HG03103 (cell line): ENCODE measurements at regions not wholly inside any gene's neighbourhood (a gene's known extent, or its start where the extent isn't known, plus 50 kb on each side); places are given as distances from the start of the nearest gene placed in this dataset.
"Not testable (repeated sequence)": the region's sequence is repeated elsewhere in the genome, so short reads cannot be mapped to it uniquely, and the experiment has no call there.

ENCODE experiments used
- ATAC-seq: cut with Tn5 transposase; IDR thresholded peaks from one replicate; pipeline ENCODE4 v1.9.1; 2021; ENCODE audit warnings: low read depth; ENCODE audit not compliant: unreplicated experiment

DNA sequence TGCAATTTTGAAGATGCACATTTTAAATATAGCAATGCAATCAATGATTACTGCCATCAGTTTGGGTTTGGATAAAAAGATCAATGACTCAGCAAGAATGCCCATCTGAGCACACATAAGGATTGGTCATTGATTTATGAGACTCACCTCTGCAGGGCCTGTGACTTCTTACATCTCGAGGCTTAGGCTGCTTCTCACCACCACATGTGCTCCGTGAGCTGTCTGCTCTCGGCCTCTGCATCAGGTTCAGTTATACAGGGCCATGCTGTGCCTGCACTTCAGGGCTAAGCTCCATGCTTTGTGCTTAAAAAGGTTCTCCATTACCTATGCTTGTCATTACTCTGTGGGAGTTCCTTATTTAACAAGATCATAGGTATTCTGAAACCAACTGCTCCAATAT is 887.5 kb downstream of the DIPK2A start:
- no peak for ATAC-seq

GRCh38 chr3:144864646-144865045 is 893.0 kb downstream of the DIPK2A start:
- ATAC-seq, result no peak

DNA sequence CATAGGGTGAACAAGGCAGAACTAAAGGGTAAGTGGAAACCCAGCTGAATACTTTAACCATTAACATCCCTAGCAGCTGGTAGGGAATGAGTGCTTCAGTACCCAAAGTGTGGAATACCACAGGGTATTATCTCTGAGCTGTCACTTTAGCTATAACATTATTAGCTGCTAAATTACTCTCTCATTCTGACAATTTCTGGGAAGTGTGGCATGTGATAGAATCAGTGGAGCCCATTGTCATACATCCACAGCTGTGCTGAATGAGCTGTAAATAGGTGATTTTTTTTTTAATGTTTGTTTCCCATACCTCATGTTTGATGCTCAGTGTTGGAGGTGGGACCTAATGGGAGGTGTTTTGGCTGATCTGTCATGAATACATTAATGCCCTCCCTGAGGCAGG is 894.3 kb downstream of the DIPK2A start:
- no peak for ATAC-seq

DNA sequence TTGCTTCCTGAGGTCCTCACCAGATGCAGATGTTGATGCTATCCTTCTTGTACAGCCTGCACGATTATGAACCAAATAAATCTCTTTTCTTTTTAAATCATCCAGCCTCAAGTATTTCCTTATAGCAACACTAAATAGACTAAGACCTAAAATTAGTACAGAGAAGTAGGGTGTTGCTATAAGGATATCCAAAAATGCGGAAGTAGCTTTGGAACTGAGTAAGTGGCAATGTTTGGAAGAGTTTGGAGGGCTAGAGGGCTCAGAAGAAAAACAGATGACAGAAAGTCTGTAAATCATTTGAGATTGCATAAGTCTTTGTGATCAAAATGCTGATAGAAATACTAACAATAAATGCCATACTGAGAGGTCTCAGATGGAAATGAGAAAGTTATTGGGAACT is 894.9 kb downstream of the DIPK2A start:
- ATAC-seq, result no peak

- ATAC-seq, result no peak
Observed at GRCh38 chr3:144868506-144868905, 896.9 kb downstream of the DIPK2A start.

DNA sequence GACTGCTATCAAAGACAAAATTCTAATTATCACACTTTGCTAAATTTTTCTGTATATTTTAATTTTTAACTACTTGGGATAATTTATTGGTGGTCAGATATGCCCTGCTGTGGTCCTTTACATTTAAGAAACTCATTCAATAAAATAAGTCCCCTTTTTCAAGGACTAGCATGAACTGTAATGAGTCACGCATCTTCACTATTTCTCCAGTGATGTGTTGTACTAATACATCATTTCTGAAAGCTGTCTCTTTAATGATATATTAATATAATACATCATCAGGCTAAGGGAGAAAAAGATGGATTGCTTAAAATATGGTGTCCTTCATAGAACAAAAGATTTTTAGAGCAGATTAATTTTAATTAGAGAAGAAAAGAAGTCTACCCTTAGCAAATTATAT is 901.4 kb downstream of the DIPK2A start:
- ATAC-seq, result no peak

DNA sequence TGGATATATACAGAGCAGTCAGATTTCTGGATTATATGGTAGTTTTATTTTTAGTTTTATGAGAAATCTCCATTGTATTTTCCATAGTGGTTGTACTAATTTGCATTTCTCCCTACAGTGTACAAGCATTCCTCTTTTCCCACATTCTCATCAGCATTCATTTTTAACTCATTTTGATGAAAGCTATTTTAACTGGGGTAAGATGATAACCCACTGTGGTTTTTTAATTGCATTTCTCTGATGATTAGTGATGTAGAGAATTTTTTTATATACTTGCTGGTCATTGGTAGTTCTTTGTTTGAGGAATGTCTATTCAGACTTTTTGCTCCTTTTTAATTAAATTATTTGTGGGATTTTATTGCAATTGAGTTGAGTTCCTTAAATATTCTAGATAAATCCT is 903.6 kb downstream of the DIPK2A start:
- no peak for ATAC-seq

- ATAC-seq, result no peak
Observed at GRCh38 chr3:144877356-144877755, 905.7 kb downstream of the DIPK2A start.

DNA sequence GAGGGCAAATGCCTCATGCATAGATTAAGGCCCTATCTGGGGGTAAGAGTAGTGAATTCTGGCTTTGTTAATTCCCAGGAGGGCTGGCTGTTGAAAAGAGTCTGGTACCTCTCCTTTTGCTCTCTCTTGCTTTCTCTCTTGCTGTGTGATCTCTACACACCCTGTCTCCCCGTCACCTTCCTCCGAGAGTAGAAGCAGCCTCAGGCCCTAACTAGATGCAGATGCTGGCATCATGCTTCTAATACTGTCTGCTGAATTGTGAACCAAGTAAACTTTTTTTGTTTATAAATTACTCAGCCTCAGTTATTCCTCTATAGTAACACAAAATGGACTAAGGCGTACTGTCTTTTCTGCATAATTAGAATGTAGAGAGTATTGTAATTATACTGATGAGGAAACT is 908.1 kb downstream of the DIPK2A start:
- ATAC-seq, result no peak

GRCh38 chr3:144893980-144894379 is 922.4 kb downstream of the DIPK2A start:
- no peak for ATAC-seq

DNA sequence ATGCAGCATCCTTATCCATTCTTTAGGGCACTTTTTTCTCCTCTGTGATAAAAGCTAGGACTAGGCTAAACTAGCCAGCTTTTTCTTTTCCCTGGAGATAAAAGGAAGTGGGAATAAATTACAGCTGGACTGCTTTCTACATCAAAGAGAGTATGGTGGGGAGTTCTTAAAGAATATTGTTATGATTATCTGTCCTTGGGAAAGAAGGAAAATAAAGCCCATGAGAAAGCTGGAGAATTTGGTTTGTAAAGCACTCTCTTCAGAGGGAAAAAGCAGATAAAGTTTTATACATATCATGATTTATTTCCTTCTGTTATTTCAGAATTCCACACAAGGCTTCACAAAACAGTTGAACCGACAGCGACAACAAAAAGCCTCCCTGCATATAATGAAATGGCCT is 923.0 kb downstream of the DIPK2A start:
- no peak for ATAC-seq

- no peak for ATAC-seq
Observed at GRCh38 chr3:144900366-144900765, 928.7 kb downstream of the DIPK2A start.

DNA sequence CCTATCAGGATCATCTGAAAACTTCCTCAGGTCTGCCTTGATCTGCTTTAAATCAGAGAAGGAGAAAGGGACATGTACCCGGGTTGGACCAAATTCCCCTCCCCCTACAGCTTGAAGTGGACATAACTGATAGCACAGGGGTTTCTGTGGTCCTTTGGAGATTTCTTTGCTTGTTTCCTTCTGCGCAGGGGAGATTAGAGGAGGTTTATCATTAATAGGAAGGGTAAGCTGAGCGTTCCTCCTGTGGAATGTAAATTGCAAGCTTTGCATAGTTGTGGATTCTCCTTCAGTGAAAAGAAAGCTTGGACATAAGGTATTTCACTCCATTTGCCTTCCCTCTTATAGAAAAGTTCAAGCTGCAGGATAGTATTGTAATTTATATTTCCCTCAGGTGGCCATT is 936.0 kb downstream of the DIPK2A start:
- not testable (repeated sequence) for ATAC-seq

DNA sequence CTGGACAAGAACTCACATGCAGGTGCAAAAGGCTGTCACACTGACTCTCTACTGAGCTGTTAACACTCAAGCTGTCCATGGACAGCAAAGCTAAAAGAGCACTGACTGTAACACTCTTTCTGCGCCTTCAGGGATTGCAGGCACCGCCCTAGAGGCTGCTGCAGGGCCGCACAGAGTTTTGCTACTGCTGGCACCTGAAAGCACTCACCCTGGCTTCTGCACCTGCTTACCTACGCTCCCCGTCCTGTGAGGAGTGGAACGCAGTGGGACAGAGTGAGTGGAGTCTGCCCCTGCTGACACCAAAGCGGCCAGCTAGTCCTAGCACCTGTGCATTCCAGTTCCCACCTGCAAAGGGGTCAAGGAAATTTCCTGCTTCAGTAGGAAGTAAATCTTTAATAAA is 941.3 kb downstream of the DIPK2A start:
- ATAC-seq, result no peak

DNA sequence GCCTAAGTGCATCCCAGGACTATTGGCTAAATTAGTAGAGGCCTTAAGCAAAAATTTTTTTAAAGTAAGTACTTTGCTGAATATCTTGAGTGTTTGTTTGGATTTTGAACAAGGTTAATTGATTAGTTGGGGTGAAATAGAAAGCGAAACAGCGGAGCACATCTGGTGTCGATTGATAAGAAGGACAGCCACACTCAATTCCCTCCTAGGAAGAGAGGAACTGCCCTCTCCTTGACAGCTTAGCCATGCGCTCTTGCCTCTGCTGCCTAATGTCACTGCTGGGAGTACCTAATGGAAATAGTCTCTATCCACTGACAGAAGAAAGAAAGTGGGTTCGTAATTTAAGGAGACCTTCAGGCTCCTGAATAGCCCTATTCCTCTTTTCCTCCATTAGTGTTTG is 943.6 kb downstream of the DIPK2A start:
- no peak for ATAC-seq

DNA sequence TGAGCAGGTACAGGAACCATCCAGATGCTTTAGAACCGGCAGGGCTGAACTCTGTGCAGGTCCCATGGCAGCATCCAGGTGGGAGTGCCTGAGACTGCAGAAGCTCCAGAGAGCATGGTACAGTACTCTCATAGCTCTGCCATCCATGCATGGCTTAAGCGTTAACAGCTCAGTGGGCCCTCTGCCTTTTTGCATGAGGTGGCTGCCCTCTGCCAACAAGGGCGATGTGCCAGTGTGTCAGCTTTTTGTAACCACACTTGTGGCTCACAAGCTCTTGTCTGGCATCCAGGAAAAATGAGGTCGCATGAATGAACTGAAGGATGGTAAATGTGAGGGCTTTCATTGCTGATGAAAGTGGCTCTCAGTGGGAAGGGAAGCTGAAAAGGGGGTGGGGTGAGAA is 950.1 kb downstream of the DIPK2A start:
- no peak for ATAC-seq

DNA sequence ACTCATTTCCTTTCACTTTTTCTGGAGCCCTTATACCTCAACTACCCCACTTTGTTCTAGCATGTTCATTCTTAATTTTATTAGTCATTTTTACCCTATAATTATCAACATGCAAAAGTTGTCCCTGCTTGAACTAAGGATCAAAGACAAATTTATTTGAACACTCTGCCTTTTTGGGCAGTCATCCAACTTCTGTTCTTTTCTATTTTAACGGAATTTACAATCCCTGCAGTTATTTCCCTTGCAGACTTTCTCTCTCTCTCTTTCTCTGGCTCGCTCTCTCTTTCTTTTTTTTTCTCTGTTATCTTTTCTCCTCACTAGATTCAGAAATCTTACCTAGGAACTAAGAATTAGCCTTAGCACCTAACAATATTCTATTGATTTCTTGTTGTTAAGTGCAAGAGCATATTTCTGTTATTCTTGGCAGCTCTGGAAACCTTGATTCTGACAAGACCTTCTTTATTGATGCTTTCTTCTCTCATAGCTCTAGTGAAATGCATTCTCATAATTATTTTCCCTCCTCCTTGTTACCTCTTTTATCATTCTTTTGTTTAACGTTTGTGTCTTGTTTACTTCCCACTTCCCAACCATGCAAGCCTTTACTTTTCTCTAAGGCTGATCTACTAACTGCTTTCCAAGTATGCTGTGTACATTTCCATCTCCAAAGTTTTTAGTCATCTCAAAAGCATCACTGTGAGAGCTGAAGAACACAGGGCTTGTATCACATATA is 951.6 kb downstream of the DIPK2A start:
- ATAC-seq, result no peak

DNA sequence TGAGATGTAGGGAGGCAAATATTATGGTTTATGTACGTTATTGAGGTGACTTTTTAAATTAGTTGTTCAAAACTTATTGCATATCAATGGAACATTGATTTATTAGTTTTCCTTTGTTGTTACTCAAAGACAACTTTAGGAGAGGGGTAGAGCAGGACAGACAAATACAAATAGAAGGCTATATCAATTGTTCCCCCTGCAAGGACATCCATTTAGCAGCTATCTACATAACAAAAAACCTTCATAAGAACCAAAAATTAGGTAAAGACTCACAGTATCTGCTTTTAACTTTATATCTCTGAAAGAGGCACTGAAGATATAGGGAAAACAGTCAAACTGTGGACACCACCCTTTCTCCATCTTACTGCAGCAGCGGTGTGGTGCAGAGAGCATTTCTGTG is 958.8 kb downstream of the DIPK2A start:
- ATAC-seq, result no peak

DNA sequence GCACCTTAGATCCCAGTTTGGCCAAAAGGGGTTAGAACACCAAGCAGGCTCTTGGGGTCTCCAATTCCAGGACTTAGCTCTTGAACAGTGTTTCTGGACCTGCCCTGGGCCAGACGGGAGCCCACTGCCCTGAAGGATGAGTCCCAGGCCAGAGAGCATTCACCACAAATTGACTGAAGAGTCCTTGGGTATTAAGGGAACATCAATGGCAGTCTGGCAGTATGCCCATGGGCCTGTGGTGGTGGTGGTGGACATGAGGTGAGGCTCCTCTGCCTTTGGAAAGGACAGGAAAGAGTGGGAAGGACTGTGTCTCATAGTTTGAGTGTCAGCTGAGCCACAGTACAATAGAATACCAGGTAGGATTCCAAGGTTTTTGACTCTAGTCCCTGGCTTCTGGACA is 960.0 kb downstream of the DIPK2A start:
- no peak for ATAC-seq

DNA sequence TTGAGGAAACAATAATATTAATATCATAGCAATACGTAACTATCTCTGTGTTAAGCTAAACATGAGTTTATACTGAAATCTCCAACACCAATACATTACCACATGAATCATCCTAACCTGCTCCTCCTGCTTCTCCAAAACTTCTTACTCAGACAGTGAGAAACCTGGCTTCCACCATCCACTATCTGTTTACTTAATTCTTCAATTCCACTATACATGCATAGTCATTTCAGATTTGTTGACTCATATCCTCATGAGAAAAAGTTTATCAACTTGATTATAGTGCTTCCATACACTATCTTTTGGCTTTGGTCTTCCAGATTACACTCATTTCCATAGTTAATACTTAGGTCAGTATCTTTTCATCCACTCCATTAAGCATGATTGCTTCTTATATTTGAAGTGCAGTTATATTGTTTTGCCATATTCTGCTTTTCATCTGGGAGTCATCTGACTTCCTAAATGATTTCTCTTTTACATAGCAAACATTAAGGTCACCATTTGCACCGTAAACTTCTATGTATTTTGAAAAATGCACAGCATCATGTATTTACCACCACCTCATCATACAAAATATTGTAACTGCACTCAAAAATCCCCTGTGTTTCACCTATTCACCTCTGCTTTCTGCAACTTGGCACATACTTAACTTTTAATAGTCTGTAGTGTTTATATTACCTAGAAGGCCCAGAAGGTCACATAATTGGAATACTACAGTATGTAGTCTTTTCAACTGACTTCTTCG is 970.6 kb downstream of the DIPK2A start:
- no peak for ATAC-seq

GRCh38 chr3:144942838-144943197 is 971.2 kb downstream of the DIPK2A start:
- no peak for ATAC-seq

- no peak for ATAC-seq
Observed at GRCh38 chr3:144947895-144948294, 976.3 kb downstream of the DIPK2A start.
